ENCODE measurements at regions not wholly inside any gene's neighbourhood (a gene's known extent, or its start where the extent isn't known, plus 50 kb on each side); places are given as distances from the start of the nearest gene placed in this dataset.

DNA sequence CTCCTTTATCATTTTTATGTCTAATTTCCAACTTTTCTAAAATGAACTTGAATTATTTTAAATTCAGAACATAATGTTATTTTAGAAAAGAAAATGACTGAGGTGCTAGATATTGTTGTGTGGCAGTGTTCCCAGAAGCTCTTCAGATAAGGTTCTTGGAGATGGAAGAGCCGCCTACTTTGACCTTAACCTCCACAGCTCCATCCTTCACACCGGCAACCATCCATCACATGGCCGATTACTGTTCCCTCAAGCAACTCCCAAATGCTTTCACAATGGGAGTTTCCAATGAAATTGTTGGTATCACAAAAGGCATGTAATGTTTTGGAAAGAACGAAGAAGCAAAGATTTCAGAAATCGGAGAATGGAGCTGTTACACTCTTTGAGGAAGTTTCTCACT is 193.9 kb upstream of the SALL3 start:
- Histone ChIP-seq H3K4me3 (no peak overlapping the region), H3K27me3 (peaks cover 0 to 13% of the 10 kb centered on the region in 2 donors), H3K9me3 (no peaks in the 10 kb centered on the region), H3K4me1 (no peaks in the 10 kb centered on the region), H3K36me3 (no peaks in the 10 kb centered on the region), H3K27ac (no peak overlapping the region)
- intact Hi-C loops (cut with DNase I), result no loop called here
- ATAC-seq (no peak), DNase-seq (no peak)
- TF ChIP-seq, protein P1, sequence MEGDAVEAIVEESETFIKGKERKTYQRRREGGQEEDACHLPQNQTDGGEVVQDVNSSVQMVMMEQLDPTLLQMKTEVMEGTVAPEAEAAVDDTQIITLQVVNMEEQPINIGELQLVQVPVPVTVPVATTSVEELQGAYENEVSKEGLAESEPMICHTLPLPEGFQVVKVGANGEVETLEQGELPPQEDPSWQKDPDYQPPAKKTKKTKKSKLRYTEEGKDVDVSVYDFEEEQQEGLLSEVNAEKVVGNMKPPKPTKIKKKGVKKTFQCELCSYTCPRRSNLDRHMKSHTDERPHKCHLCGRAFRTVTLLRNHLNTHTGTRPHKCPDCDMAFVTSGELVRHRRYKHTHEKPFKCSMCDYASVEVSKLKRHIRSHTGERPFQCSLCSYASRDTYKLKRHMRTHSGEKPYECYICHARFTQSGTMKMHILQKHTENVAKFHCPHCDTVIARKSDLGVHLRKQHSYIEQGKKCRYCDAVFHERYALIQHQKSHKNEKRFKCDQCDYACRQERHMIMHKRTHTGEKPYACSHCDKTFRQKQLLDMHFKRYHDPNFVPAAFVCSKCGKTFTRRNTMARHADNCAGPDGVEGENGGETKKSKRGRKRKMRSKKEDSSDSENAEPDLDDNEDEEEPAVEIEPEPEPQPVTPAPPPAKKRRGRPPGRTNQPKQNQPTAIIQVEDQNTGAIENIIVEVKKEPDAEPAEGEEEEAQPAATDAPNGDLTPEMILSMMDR (IDR thresholded peaks at IDR 0.05), result no peak

DNA sequence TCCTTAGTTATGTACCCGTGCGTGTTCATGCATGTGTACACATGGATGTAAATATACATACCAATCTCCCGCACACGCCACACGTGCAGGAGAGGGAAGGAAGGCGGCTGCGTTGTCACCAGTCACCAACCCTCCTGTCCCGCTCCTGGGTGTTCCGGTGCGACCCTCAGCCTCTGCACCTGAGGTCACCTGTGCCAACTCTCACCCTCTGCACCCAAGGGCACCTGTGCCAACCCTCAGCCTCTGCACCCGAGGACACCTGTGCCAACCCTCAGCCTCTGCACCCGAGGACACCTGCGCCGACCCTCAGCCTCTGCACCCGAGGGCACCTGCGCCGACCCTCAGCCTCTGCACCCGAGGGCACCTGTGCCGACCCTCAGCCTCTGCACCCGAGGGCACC is 192.8 kb upstream of the SALL3 start:
- DNase-seq, result peak in 1 of 4 donors; percentile 48
- TF ChIP-seq, protein P1 (IDR thresholded peaks at IDR 0.05), result no peak
- ATAC-seq, result no peak
- Histone ChIP-seq H3K4me1 (no peaks in the 10 kb centered on the region), H3K27me3 (peaks cover 0 to 18% of the 10 kb centered on the region in 2 donors), H3K9me3 (no peaks in the 10 kb centered on the region), H3K4me3 (no peak overlapping the region), H3K27ac (no peak overlapping the region), H3K36me3 (no peaks in the 10 kb centered on the region)
- intact Hi-C loops (cut with DNase I), result no loop called here

DNA sequence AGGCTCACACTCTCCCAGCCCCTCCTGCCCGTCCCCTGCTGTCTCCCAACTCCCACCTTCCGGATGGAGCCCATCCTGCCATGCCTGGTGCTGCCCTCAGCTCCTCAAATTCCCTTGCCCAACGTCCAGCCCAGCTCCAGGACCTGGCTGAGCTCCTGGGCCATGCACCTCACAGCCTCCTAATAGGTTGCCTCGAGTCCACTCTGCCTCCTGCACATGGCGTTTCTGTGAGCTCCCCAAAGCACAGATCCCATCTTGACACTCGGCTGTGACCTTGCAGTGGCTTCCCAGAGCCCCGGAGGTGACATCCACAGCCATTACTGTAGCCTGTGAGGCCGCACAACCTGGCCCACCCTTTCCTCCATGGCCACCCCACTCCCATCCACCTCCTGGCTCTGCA is 191.9 kb upstream of the SALL3 start:
- Histone ChIP-seq H3K4me1 (no peaks in the 10 kb centered on the region), H3K27ac (no peak overlapping the region), H3K4me3 (no peak overlapping the region), H3K27me3 (peaks cover 0 to 24% of the 10 kb centered on the region in 2 donors), H3K9me3 (no peaks in the 10 kb centered on the region), H3K36me3 (no peaks in the 10 kb centered on the region)
- ATAC-seq (no peak), DNase-seq (peak in 1 of 4 donors; percentile 41)
- intact Hi-C loops (cut with DNase I), result no loop called here
- TF ChIP-seq, protein P1 (IDR thresholded peaks at IDR 0.05), result no peak

DNA sequence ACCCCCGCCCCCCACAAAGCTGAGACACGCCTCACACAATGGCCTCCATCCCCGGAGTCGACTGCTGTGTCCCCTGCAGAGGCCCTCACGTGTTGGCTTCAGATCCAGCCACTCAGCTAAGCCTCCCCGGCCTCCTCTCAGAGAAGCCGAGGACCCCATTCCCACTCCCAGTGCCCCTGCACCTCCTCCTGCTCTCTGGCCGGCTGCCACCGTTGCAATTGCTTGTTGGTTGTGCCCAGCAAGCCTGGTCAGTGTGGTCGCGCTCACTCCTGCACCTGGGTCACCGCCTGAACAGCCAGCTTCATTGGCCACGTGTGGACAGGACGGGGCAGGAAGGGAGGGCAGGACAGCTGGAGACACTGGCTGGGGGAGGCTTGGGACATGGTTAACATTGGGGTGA is 191.5 kb upstream of the SALL3 start:
- Histone ChIP-seq H3K4me1 (no peaks in the 10 kb centered on the region), H3K4me3 (no peak overlapping the region), H3K9me3 (no peaks in the 10 kb centered on the region), H3K27me3 (peaks cover 0 to 24% of the 10 kb centered on the region in 2 donors), H3K27ac (no peak overlapping the region), H3K36me3 (no peaks in the 10 kb centered on the region)
- intact Hi-C loops (cut with DNase I), result no loop called here
- TF ChIP-seq, protein P1 (IDR thresholded peaks at IDR 0.05), result no peak
- no peak for ATAC-seq
- peak in 1 of 4 donors; percentile 68 for DNase-seq

DNA sequence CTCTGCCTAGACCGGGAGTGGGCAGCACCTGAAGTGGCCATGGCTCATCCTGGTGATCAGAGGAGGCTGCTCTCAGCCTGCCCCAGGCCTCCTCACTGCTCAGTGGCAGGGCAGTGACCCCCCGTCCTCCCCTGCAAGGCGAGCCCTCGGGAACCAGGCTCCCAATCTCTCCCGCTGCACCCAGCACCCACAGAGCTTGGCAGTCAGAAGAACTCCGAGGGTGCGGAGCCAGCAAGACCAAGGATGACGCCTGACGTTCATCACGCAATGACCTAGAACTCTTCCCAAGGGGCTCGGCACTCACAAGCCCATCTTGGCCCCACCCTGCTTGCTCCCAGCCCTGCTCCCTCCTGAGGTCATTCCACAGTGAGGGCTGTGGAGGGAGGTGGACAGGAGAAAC is 189.8 kb upstream of the SALL3 start:
- TF ChIP-seq, protein P1 (IDR thresholded peaks at IDR 0.05), result no peak
- no peaks in the 10 kb centered on the region for H3K9me3 ChIP-seq
- peak in 1 of 4 donors; percentile 60 for DNase-seq
- H3K4me1 ChIP-seq, result no peaks in the 10 kb centered on the region
- no peak for ATAC-seq
- H3K4me3 ChIP-seq, result no peak overlapping the region
- H3K36me3 ChIP-seq, result no peaks in the 10 kb centered on the region
- peaks cover 0 to 24% of the 10 kb centered on the region in 2 donors for H3K27me3 ChIP-seq
- no peak overlapping the region for H3K27ac ChIP-seq
- intact Hi-C loops (cut with DNase I), result no loop called here

Data from left lung (tissue), 4 donors.